ENCODE measurements at regions not wholly inside any gene's neighbourhood (a gene's known extent, or its start where the extent isn't known, plus 50 kb on each side); places are given as distances from the start of the nearest gene placed in this dataset.

DNA sequence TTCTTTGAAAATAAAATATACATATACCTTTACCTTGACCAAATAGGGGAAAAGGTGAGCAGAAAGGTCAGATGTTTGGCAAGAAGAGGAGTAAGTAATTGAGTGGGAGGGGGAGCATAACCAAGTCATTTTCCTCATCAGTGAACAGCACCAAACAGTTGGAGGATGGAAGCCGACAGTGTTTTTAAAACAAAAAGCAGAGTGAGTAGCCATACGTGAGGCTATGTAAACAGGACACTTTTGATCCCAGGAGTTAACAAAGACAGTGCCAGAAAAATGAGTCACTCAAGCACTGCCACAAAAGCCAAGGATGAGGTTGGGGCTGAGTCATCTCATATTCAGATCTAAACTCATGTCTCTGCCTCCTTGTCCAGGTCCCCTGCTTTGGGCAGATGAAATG, 734.7 kb downstream of the KCNA4 start:
- Histone ChIP-seq H3K4me1 (peaks cover 3 to 5% of the 10 kb centered on the region in 2 donors), H3K27ac (no peak overlapping the region), H3K9me3 (no peaks in the 10 kb centered on the region), H3K36me3 (no peaks in the 10 kb centered on the region), H3K27me3 (no peaks in the 10 kb centered on the region), H3K4me3 (replicated peaks in 1 of 3) (no peak overlapping the region)
- intact Hi-C loops (cut with DNase I): no loop called here
- peak; percentile 3 to 4 for DNase-seq
- WGBS, 2 donors: 9 to 20% methylated on average over 2 of the region's 2 CpGs
- TF ChIP-seq POLR2A (IDR thresholded peaks at IDR 0.05): no peak
- TF ChIP-seq, protein P1, sequence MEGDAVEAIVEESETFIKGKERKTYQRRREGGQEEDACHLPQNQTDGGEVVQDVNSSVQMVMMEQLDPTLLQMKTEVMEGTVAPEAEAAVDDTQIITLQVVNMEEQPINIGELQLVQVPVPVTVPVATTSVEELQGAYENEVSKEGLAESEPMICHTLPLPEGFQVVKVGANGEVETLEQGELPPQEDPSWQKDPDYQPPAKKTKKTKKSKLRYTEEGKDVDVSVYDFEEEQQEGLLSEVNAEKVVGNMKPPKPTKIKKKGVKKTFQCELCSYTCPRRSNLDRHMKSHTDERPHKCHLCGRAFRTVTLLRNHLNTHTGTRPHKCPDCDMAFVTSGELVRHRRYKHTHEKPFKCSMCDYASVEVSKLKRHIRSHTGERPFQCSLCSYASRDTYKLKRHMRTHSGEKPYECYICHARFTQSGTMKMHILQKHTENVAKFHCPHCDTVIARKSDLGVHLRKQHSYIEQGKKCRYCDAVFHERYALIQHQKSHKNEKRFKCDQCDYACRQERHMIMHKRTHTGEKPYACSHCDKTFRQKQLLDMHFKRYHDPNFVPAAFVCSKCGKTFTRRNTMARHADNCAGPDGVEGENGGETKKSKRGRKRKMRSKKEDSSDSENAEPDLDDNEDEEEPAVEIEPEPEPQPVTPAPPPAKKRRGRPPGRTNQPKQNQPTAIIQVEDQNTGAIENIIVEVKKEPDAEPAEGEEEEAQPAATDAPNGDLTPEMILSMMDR (IDR thresholded peaks at IDR 0.05): no peak

DNA sequence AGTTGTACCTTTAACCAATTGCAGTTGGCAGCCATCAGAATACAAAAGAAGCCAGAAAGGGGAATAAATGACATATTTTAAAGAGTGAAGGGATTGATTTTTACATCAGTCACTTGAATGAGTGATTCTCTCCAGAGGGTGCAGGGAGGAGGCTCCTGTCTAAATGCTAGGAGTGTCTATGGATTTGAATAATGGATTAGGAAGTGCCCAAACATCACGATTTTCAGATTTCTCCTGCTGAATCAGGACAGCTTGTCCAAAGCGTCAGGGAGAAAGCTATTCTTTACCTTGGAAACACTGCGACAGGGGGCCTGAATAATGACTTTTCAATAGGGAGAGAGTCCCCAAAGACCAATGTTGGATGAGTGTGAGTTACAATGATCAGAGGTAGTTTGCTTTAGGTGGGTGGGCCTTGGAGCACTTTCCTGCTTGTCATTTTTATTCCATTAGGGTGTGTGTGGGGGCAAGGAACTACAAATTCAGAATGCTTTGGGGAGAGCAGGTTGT, 735.5 kb downstream of the KCNA4 start:
- no peak for TF ChIP-seq POLR2A (IDR thresholded peaks at IDR 0.05)
- TF ChIP-seq, protein P1 (IDR thresholded peaks at IDR 0.05): no peak
- Histone ChIP-seq H3K4me3 (replicated peaks in 1 of 3) (no peak overlapping the region), H3K9me3 (no peaks in the 10 kb centered on the region), H3K27me3 (no peaks in the 10 kb centered on the region), H3K27ac (no peak overlapping the region), H3K36me3 (no peaks in the 10 kb centered on the region), H3K4me1 (peaks cover 3 to 5% of the 10 kb centered on the region in 2 donors)
- no peak for DNase-seq
- WGBS, 2 donors: 77 to 79% methylated on average over 3 of the region's 3 CpGs
- intact Hi-C loops (cut with DNase I): no loop called here

DNA sequence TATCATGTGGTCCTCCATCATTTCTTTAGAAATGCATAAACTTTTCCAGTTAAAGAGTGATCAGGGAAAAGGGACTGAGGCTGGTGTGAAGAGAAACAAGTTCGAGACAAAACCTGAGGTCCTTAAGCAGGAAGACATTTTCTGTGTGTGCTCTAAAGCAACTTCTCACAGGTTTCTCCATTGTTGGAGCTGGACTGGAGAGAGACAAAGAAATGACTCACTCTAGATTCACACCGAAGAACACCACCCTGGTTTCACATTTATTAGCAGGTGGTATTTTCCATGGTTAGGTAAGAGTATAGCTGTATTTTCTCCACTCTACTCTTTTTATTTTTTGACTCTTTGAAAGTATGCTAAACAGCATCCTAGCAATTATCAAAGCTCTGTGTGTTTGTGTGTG, 736.4 kb downstream of the KCNA4 start:
- H3K27me3 ChIP-seq: no peaks in the 10 kb centered on the region
- no peak for TF ChIP-seq POLR2A (IDR thresholded peaks at IDR 0.05)
- TF ChIP-seq, protein P1 (IDR thresholded peaks at IDR 0.05): no peak
- no peaks in the 10 kb centered on the region for H3K9me3 ChIP-seq
- WGBS, 2 donors: 88 to 97% methylated on average over 2 of the region's 2 CpGs
- no peaks in the 10 kb centered on the region for H3K36me3 ChIP-seq
- H3K4me1 ChIP-seq: peaks cover 3 to 5% of the 10 kb centered on the region in 2 donors
- H3K4me3 ChIP-seq (replicated peaks in 1 of 3): no peak overlapping the region
- no peak overlapping the region for H3K27ac ChIP-seq
- intact Hi-C loops (cut with DNase I): no loop called here
- DNase-seq: no peak

DNA sequence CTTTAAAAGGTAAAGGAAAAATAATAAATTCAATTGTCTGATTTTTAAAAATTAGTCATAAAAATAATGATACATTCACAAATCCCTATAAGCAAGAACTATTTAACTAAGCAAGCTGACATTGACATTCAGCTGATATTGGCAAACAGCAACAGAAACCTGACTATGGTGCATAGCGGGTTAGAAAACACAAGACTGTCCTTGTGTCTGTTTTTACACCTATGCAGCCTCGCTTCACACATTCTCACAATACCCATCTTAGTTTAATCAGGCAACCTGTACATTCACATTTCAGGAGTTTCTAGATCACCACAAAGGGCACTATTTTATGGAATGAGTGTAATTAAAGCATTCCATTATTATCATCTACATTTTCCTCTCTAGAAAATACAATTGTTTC, 737.1 kb downstream of the KCNA4 start:
- intact Hi-C loops (cut with DNase I): no loop called here

DNA sequence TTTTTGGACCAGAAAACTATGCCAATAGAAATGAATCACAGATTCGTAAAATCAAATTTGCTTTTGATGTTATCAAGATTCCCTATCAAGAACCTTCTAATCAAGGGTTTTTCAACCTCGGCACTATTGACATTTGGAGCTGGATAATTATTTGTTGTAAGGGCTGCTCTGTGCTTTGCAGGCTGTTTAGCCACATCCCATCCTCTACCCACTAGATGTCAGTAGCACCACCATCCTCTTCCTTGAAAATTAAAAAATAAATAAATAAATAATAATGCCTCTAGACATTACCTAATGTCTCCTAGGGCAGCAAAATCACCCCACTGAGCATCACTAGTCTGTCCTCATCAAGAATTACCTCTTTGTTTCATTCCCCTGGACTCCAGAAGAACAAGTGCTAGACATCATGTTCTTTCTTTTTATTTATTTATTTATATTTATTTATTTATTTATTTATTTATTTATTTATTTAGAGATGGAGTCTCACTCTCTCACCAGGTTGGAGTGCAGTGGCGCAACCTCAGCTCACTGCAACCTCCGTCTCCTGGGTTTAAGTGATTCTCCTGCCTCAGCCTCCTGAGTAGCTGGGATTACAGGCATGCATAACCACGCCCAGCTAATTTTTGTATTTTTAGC, 744.7 kb downstream of the KCNA4 start:
- H3K27me3 ChIP-seq: no peaks in the 10 kb centered on the region
- no peak overlapping the region for H3K4me3 ChIP-seq (replicated peaks in 1 of 3)
- H3K27ac ChIP-seq: no peak overlapping the region
- intact Hi-C loops (cut with DNase I): no loop called here
- H3K4me1 ChIP-seq: no peaks in the 10 kb centered on the region
- DNase-seq: no peak
- 81 to 84% methylated on average over 5 of the region's 5 CpGs for WGBS, 2 donors
- TF ChIP-seq, protein P1 (IDR thresholded peaks at IDR 0.05): no peak
- no peak for TF ChIP-seq POLR2A (IDR thresholded peaks at IDR 0.05)
- no peaks in the 10 kb centered on the region for H3K9me3 ChIP-seq
- no peaks in the 10 kb centered on the region for H3K36me3 ChIP-seq

More for the DNA sequence above, 737.1 kb downstream of the KCNA4 start:
- no peak overlapping the region for H3K4me3 ChIP-seq (replicated peaks in 1 of 3)
- WGBS, 2 donors: 92 to 94% methylated on average over 2 of the region's 2 CpGs
- no peak overlapping the region for H3K27ac ChIP-seq
- no peaks in the 10 kb centered on the region for H3K27me3 ChIP-seq
- no peaks in the 10 kb centered on the region for H3K9me3 ChIP-seq
- H3K36me3 ChIP-seq: no peaks in the 10 kb centered on the region
- peaks cover 3 to 5% of the 10 kb centered on the region in 2 donors for H3K4me1 ChIP-seq
- DNase-seq: no peak
- TF ChIP-seq POLR2A (IDR thresholded peaks at IDR 0.05): no peak
- TF ChIP-seq, protein P1 (IDR thresholded peaks at IDR 0.05): no peak

Measured in thyroid gland (tissue), 4 donors.